ENCODE measurements at regions not wholly inside any gene's neighbourhood (a gene's known extent, or its start where the extent isn't known, plus 50 kb on each side); places are given as distances from the start of the nearest gene placed in this dataset.
"Not testable (repeated sequence)": the region's sequence is repeated elsewhere in the genome, so short reads cannot be mapped to it uniquely, and the experiment has no call there.

DNA sequence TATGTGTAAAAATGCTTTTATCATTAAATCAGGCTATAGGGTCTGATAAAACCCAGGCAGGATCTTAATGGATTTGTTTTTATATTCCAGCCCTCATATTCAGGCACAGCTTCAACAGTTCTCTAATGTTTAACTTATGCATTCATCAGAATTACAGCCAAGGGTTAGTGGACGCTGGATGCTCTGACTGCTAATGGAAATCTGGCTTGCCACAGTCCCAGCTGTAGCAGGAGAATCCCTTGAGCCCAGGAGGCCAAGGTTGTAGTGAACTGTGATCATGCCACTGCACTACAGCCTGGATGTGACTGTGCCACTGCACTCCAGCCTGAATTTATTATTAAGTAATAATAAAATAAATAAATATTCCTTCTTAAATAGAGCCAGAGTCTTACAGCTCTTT, 98.0 kb downstream of the SLC25A46 start:
- ATAC-seq (ENCODE audit: low FRiP score), result no peak
- TF ChIP-seq, protein P1, sequence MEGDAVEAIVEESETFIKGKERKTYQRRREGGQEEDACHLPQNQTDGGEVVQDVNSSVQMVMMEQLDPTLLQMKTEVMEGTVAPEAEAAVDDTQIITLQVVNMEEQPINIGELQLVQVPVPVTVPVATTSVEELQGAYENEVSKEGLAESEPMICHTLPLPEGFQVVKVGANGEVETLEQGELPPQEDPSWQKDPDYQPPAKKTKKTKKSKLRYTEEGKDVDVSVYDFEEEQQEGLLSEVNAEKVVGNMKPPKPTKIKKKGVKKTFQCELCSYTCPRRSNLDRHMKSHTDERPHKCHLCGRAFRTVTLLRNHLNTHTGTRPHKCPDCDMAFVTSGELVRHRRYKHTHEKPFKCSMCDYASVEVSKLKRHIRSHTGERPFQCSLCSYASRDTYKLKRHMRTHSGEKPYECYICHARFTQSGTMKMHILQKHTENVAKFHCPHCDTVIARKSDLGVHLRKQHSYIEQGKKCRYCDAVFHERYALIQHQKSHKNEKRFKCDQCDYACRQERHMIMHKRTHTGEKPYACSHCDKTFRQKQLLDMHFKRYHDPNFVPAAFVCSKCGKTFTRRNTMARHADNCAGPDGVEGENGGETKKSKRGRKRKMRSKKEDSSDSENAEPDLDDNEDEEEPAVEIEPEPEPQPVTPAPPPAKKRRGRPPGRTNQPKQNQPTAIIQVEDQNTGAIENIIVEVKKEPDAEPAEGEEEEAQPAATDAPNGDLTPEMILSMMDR (IDR thresholded peaks at IDR 0.05), result no peak
- DNase-seq (ENCODE audit: low spot score), result no peak

DNA sequence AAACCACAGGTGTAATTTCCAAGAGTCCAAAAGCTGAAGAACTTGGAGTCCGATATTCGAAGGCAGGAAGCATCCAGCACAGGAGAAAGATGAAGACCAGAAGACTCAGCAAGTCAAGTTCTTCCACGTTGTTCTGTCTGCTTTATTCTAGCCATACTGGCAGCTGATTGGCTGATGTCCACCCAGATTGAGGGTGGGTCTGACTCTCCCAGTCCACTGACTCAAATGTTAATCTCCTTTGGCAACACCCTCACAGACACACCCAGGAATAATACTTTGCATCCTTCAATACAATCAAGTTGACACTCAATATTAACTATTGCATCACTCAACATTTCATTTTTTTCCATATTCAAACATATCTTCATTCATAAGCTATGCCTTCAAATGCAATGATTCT, 99.5 kb downstream of the SLC25A46 start:
- ATAC-seq (ENCODE audit: low FRiP score), result not testable (repeated sequence)

DNA sequence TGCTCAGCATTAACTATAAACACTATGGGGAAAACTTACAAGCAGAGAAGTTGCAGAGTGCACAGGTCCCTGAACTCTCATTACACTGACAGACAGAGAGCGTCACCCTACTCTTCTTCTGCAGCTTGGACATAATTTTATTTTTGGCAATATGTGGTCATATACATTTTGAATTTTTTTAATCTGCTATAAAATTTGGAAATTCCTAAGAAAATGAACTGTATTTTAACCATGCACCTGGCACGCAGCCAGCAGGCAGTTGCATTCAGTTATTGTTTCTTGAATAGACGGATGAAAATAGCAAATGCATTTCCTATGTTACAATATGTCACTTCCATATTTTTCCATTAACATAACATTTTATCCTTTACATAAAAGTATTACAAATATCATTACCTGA, 100.2 kb downstream of the SLC25A46 start:
- ATAC-seq (ENCODE audit: low FRiP score) (no peak), DNase-seq (ENCODE audit: low spot score) (no peak)
- TF ChIP-seq, protein P1 (IDR thresholded peaks at IDR 0.05), result no peak

More for the DNA sequence above, 99.5 kb downstream of the SLC25A46 start:
- DNase-seq (ENCODE audit: low spot score), result not testable (repeated sequence)

DNA sequence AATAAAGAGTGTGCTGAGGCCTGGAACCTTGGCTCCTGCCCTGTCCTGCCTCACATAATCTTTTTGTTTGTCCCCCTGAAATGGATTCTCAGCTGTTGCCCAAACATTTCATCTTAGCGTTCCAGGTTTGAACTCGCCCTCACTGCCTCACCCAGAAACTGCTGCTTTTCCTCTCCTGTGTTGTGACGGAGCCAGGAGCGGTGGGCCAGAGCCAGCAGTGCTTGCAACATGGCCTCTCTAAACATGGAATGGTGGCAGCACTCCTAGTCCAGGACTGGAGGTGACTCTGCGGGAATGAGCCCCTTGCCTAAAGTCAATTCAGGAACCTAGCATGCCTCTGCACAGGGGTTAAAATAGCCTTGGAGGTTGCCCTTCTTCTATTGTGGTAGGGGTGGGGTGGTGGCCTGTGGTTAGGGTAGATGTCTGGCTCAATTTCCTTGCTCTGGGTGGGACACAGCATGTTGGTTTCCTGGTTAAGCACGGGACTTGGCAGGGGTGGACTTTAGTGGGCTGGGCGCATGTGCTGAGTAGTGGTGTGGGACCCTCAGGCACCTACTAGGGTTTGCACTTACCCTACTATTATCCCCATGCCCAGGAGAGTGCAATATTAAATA, 101.6 kb downstream of the SLC25A46 start:
- no peak for DNase-seq (ENCODE audit: low spot score)
- TF ChIP-seq, protein P1 (IDR thresholded peaks at IDR 0.05), result no peak
- no peak for ATAC-seq (ENCODE audit: low FRiP score)

DNA sequence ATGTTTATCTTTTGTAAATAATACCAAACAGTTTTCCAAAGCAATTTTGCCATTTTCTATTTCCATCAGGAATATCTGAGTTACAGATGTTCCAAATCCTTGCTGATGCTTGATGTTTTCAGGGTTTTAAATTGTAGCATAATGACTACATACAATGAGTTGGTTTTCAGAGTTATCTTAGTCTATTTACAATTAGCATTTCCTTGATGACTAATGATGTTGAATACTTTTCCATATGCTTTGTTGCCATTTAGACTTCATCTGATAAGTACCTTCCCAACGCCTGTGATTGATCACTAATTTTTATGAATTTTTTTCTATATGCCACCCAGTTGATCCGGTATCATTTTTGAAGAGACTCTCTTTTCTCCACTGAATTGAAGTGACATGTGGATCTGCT, 102.3 kb downstream of the SLC25A46 start:
- no peak for ATAC-seq (ENCODE audit: low FRiP score)
- TF ChIP-seq, protein P1 (IDR thresholded peaks at IDR 0.05), result no peak
- no peak for DNase-seq (ENCODE audit: low spot score)

DNA sequence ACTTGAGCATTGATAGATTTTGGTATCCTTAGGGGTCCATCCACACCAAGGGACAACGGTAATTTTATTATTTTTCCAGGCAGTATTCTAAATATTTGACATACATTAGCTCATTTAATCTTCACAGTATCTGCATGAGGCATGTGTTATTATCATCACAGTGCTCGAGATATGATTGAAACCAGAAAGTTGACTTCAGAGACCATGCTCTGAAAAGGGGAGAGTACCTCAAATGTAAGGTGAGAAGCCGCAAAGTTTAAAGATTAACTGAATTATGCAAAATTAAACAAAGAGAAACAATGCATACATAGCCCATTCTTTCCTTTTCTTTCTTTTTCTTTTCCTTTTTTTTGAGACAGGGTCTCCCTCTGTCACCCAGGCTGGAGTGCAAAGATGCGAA, 104.1 kb downstream of the SLC25A46 start:
- DNase-seq (ENCODE audit: low spot score) (no peak), ATAC-seq (ENCODE audit: low FRiP score) (no peak)
- TF ChIP-seq, protein P1 (IDR thresholded peaks at IDR 0.05), result no peak

DNA sequence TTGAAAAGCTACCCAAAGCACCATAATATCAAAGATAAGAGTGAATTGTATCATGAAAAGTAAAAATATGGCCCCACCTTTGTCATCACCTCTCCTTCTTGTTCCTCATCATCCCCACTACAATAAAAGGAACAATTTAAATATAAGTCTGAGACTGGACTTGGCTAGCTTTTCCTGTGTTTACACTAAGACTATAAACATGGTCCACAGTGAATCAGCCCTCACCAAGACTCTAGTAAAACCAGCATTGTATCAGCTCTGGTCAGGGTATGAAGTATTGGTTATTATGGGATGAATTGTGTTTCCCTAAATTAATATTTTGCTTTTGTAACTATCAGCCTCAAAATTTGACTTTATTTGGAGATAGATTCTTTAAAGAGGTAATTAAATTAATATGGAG, 105.4 kb downstream of the SLC25A46 start:
- TF ChIP-seq, protein P1 (IDR thresholded peaks at IDR 0.05), result no peak
- ATAC-seq (ENCODE audit: low FRiP score) (no peak), DNase-seq (ENCODE audit: low spot score) (no peak)

Data from omental fat pad (tissue), 3 donors.